Right lung (tissue), 2 donors: ENCODE measurements at regions not wholly inside any gene's neighbourhood (a gene's known extent, or its start where the extent isn't known, plus 50 kb on each side); places are given as distances from the start of the nearest gene placed in this dataset.

ENCODE experiments used
- DNase-seq, 2 donors: peaks; one replicate each; pipeline ENCODE4 v3.0.0-alpha.2; 2013

GRCh38 chr16:73219176-73219575, 171.2 kb upstream of the ZFHX3 start:
- DNase-seq, result no peak

GRCh38 chr16:73217654-73218053, 169.7 kb upstream of the ZFHX3 start:
- no peak for DNase-seq

GRCh38 chr16:73216932-73217331, 169.0 kb upstream of the ZFHX3 start:
- no peak for DNase-seq

- no peak for DNase-seq
These were observed 167.9 kb upstream of the ZFHX3 start for GRCh38 chr16:73215678-73216377.

GRCh38 chr16:73214825-73215677, 167.1 kb upstream of the ZFHX3 start:
- DNase-seq, result no peak

GRCh38 chr16:73213732-73214455, 166.0 kb upstream of the ZFHX3 start:
- peak; percentile 49 to 53 for DNase-seq

- no peak for DNase-seq
These were observed 164.5 kb upstream of the ZFHX3 start for GRCh38 chr16:73212431-73212830.

- DNase-seq, result no peak
These were observed 162.8 kb upstream of the ZFHX3 start for GRCh38 chr16:73210686-73211085.

- no peak for DNase-seq
These were observed 162.2 kb upstream of the ZFHX3 start for GRCh38 chr16:73210084-73210483.

GRCh38 chr16:73209190-73209589, 161.3 kb upstream of the ZFHX3 start:
- no peak for DNase-seq

- no peak for DNase-seq
These were observed 158.3 kb upstream of the ZFHX3 start for GRCh38 chr16:73206151-73206707.

- no peak for DNase-seq
These were observed 157.4 kb upstream of the ZFHX3 start for GRCh38 chr16:73205153-73205886.

GRCh38 chr16:73204359-73205152, 156.6 kb upstream of the ZFHX3 start:
- DNase-seq, result no peak

- no peak for DNase-seq
These were observed 154.3 kb upstream of the ZFHX3 start for GRCh38 chr16:73202161-73202729.

GRCh38 chr16:73199214-73199613, 151.3 kb upstream of the ZFHX3 start:
- no peak for DNase-seq

- DNase-seq, result no peak
These were observed 150.6 kb upstream of the ZFHX3 start for GRCh38 chr16:73198481-73198880.

GRCh38 chr16:73197598-73197997, 149.7 kb upstream of the ZFHX3 start:
- DNase-seq, result no peak

GRCh38 chr16:73196670-73197069, 148.7 kb upstream of the ZFHX3 start:
- DNase-seq, result no peak

- DNase-seq, result no peak
These were observed 145.5 kb upstream of the ZFHX3 start for GRCh38 chr16:73193464-73193863.

- no peak for DNase-seq
These were observed 144.4 kb upstream of the ZFHX3 start for GRCh38 chr16:73192232-73192894.
